CD14-positive monocyte (primary cell): ENCODE measurements at regions not wholly inside any gene's neighbourhood (a gene's known extent, or its start where the extent isn't known, plus 50 kb on each side); places are given as distances from the start of the nearest gene placed in this dataset.

ENCODE experiments used
- DNase-seq, 3 donors: peaks; one replicate each; pipeline ENCODE4 v3.0.0-alpha.2; 2011 to 2022
- H2AFZ ChIP-seq: 2 replicates; pipeline ENCODE4 v1.6.0; 2012; ENCODE audit warnings: mild to moderate bottlenecking, low read depth, low read length, inconsistent platforms; ENCODE audit not compliant: insufficient read depth, poor library complexity, severe bottlenecking
- H3K27ac ChIP-seq, 2 donors: 1 replicate in 1 of 2; 2 replicates in 1 of 2; pipeline ENCODE4 v1.5.1; 2012 to 2013; ENCODE audit warnings: low read length in 2 of 2, control low read depth in 1 of 2, inconsistent platforms in 1 of 2, low read depth in 1 of 2, mild to moderate bottlenecking in 1 of 2
- H3K27me3 ChIP-seq, 2 donors: one replicate each; pipeline versions ENCODE4 v1.6.0 to v1.6.1; 2011 to 2013; ENCODE audit warnings: low read length in 2 of 2; ENCODE audit not compliant: control insufficient read depth in 2 of 2, insufficient read depth in 2 of 2
- H3K36me3 ChIP-seq, 2 donors: replicated peaks in 1 of 2; 1 replicate in 1 of 2; 2 replicates in 1 of 2; pipeline versions ENCODE4 v1.5.1 to v1.6.1; 2012 to 2013; ENCODE audit warnings: low read length in 2 of 2, control low read depth in 1 of 2, inconsistent platforms in 1 of 2, mild to moderate bottlenecking in 1 of 2; ENCODE audit not compliant: insufficient read depth in 2 of 2, control insufficient read depth in 1 of 2
- H3K4me1 ChIP-seq, 2 donors: 1 replicate in 1 of 2; 2 replicates in 1 of 2; pipeline versions ENCODE4 v1.5.1 to v1.6.1; 2012 to 2013; ENCODE audit warnings: low read length in 2 of 2, control low read depth in 1 of 2, inconsistent platforms in 1 of 2, mild to moderate bottlenecking in 1 of 2, moderate library complexity in 1 of 2; ENCODE audit not compliant: insufficient read depth in 2 of 2, control insufficient read depth in 1 of 2
- H3K4me2 ChIP-seq: replicated peaks from 2 replicates; pipeline ENCODE3; 2012; ENCODE audit warnings: low read length, moderate library complexity, mild to moderate bottlenecking; ENCODE audit not compliant: poor library complexity, severe bottlenecking; ENCODE audit errors: extremely low read depth
- H3K4me3 ChIP-seq, 3 experiments: fragments of 200-600 bp in 1 of 3; sonication (generic) in 1 of 3; replicated peaks in 1 of 3; 1 replicate in 2 of 3; 2 replicates in 1 of 3; pipeline ENCODE4 v1.5.1; 2011 to 2013; ENCODE audit warnings: low read length in 3 of 3, mild to moderate bottlenecking in 3 of 3, control low read depth in 2 of 3, low read depth in 2 of 3, inconsistent platforms in 1 of 3, moderate library complexity in 1 of 3
- H3K79me2 ChIP-seq: 2 replicates; pipeline ENCODE4 v1.6.0; 2012; ENCODE audit warnings: mild to moderate bottlenecking, control low read depth, inconsistent platforms, low read length, moderate library complexity; ENCODE audit not compliant: insufficient read depth
- H3K9ac ChIP-seq: 2 replicates; pipeline ENCODE4 v1.6.0; 2017; ENCODE audit warnings: low read length, mild to moderate bottlenecking; ENCODE audit not compliant: insufficient read depth, poor library complexity, severe bottlenecking
- H3K9me3 ChIP-seq, 2 donors: replicated peaks in 1 of 2; 1 replicate in 1 of 2; 2 replicates in 1 of 2; pipeline versions ENCODE4 v1.5.1 to v1.6.1; 2012 to 2013; ENCODE audit warnings: low read length in 2 of 2, control low read depth in 1 of 2; ENCODE audit not compliant: control insufficient read depth in 1 of 2, insufficient read depth in 1 of 2
- H4K20me1 ChIP-seq: 2 replicates; pipeline ENCODE4 v1.6.0; 2012; ENCODE audit warnings: mild to moderate bottlenecking, low read length, control low read depth, moderate library complexity; ENCODE audit not compliant: insufficient read depth
- H3K27ac Mint-ChIP-seq, 7 donors: one replicate each; pipeline ENCODE4 v1.8.0; 2020; ENCODE audit warnings: mild to moderate bottlenecking in 7 of 7, mixed read lengths in 7 of 7, moderate library complexity in 6 of 7, inconsistent platforms in 2 of 7
- H3K27me3 Mint-ChIP-seq, 3 donors: one replicate each; pipeline ENCODE4 v1.8.0; 2021 to 2022; ENCODE audit warnings: low read depth in 3 of 3, mild to moderate bottlenecking in 3 of 3, mixed read lengths in 3 of 3, moderate library complexity in 3 of 3, inconsistent platforms in 1 of 3
- H3K36me3 Mint-ChIP-seq, 2 donors: one replicate each; pipeline ENCODE4 v1.8.0; 2020; ENCODE audit warnings: mixed read lengths in 2 of 2, inconsistent platforms in 1 of 2, mild to moderate bottlenecking in 1 of 2
- H3K4me1 Mint-ChIP-seq: one replicate; pipeline ENCODE4 v1.8.0; 2020; ENCODE audit warnings: mild to moderate bottlenecking, mixed read lengths
- H3K4me3 Mint-ChIP-seq, 2 donors: one replicate each; pipeline ENCODE4 v1.8.0; 2020; ENCODE audit warnings: mild to moderate bottlenecking in 2 of 2, mixed read lengths in 2 of 2, moderate library complexity in 1 of 2
- H3K9me3 Mint-ChIP-seq, 7 donors: one replicate each; pipeline ENCODE4 v1.8.0; 2020 to 2022; ENCODE audit warnings: mixed read lengths in 7 of 7, mild to moderate bottlenecking in 6 of 7, moderate library complexity in 6 of 7, inconsistent platforms in 2 of 7
- CTCF ChIP-seq: fragments of 200-600 bp; IDR thresholded peaks from one replicate; pipeline ENCODE4 v1.8.0; 2022; ENCODE audit warnings: antibody characterized with exemption, mild to moderate bottlenecking
- WGBS: methylation state at CpG from one replicate; pipeline ENCODE4 v1.1.5; 2013; ENCODE audit warnings: missing lambda C conversion rate; ENCODE audit not compliant: insufficient coverage; 5-methylcytosine and 5-hydroxymethylcytosine counted together
- intact Hi-C, 2 donors: fragments of 100-400 bp; cut with micrococcal nuclease; formaldehyde crosslinking; loops; one replicate each; pipeline versions ENCODE4 v1.15.0 to v1.15.1; 2023

DNA sequence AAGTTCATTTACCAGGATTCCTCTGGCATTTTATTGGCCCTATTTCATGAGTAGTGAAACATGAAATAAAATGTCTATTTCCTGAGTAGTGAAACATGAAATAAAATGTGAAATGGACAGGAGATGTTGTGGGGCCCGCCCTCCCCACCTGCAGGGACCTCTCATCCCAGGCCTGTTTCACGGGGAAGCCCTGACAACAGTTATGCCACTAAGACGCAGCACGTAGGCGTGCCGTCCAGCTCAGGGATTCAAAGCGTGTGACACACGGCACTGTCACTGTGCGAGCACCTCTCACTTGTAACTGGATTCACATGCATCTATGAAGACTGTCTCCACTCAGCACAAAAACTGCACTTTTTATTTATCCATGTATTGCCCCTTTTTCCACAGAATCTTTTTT lies 83.4 kb upstream of the SNTG2 start:
- 96% methylated on average over 8 of the region's 9 CpGs for WGBS
- TF ChIP-seq CTCF, result no peak
- Histone ChIP-seq H3K9ac (no peak overlapping the region), H3K9me3 (no peaks in the 10 kb centered on the region), H3K4me2 (no peak overlapping the region), H3K4me3 (no peak overlapping the region), H3K27ac (no peak overlapping the region), H3K4me1 (no peaks in the 10 kb centered on the region), H2AFZ (no peak overlapping the region), H4K20me1 (no peaks in the 10 kb centered on the region), H3K79me2 (no peaks in the 10 kb centered on the region), H3K27me3 (no peaks in the 10 kb centered on the region), H3K36me3 (no peaks in the 10 kb centered on the region)
- no peak for DNase-seq
- no peak overlapping the region for H3K27ac Mint-ChIP-seq
- H3K36me3 Mint-ChIP-seq, result no peaks in the 10 kb centered on the region
- H3K27me3 Mint-ChIP-seq, result peaks cover 5 to 16% (median 13%) of the 10 kb centered on the region in 3 donors
- intact Hi-C loops, result no loop called here
- no peak overlapping the region for H3K4me3 Mint-ChIP-seq
- H3K4me1 Mint-ChIP-seq, result peaks cover 4% of the 10 kb centered on the region
- peaks cover 0 to 2% (median 0%) of the 10 kb centered on the region in 7 donors for H3K9me3 Mint-ChIP-seq

DNA sequence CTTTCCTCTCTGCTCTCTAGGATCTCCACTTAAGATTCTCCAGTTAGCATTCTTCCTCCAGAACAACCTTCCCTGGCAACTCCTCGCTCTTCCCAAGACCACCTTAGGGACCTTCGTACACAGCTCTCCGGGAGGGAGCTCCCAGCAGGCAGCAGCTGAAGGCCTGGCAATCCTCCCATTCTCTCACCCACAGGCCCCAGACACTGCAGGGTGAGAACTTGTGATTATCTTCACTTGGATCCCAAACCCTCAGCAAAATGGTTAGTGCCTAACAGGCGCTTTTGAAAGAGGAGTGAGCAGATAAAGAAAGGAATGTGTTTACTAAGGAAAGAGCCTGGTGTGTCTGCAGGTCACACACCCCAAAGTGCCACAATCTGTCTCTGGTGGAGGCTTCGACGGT lies 83.8 kb upstream of the SNTG2 start:
- no peaks in the 10 kb centered on the region for H3K79me2 ChIP-seq
- Mint-ChIP-seq H3K36me3 (no peaks in the 10 kb centered on the region), H3K27me3 (peaks cover 5 to 16% (median 13%) of the 10 kb centered on the region in 3 donors), H3K9me3 (peaks cover 0 to 2% (median 0%) of the 10 kb centered on the region in 7 donors), H3K4me3 (no peak overlapping the region), H3K4me1 (peaks cover 4% of the 10 kb centered on the region), H3K27ac (no peak overlapping the region)
- DNase-seq, result no peak
- H3K4me2 ChIP-seq, result no peak overlapping the region
- H3K27ac ChIP-seq, result no peak overlapping the region
- no peaks in the 10 kb centered on the region for H3K9me3 ChIP-seq
- no peak overlapping the region for H3K4me3 ChIP-seq
- no peaks in the 10 kb centered on the region for H3K4me1 ChIP-seq
- H3K27me3 ChIP-seq, result no peaks in the 10 kb centered on the region
- H4K20me1 ChIP-seq, result no peaks in the 10 kb centered on the region
- 92% methylated on average over 5 of the region's 6 CpGs for WGBS
- no peak for TF ChIP-seq CTCF
- no peaks in the 10 kb centered on the region for H3K36me3 ChIP-seq
- no peak overlapping the region for H2AFZ ChIP-seq
- no peak overlapping the region for H3K9ac ChIP-seq
- intact Hi-C loops, result no loop called here
